ENCODE measurements at regions not wholly inside any gene's neighbourhood (a gene's known extent, or its start where the extent isn't known, plus 50 kb on each side); places are given as distances from the start of the nearest gene placed in this dataset.

DNA sequence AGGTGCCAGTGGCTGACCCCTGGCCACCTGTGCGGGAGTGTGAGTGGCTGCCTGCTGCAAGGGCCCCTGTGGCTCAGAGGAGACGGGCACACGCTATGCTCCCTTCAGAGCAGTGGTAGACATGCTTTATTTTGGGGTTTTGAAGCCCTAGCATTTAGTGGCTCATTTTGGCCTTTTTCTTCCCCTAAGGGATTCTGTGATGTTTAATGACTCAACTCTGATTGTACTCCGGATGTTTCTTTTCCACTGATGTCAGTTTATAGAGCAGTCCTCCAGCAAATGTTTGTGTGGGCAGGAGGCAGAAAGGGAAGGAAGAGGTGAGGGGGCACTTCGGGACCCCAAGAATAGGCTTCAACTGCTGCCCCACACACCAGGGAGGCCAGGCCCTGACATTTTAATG lies 288.9 kb upstream of the C2CD4B start:
- Histone ChIP-seq H3K4me2 (ENCODE audit: low read length) (no peak overlapping the region), H3K27ac (ENCODE audit: low read depth, low read length, poor library complexity, severe bottlenecking) (no peak overlapping the region), H3K4me3 (ENCODE audit: low read depth, low read length, poor library complexity, severe bottlenecking) (no peak overlapping the region), H2AFZ (ENCODE audit: low read length) (no peak overlapping the region), H3K79me2 (ENCODE audit: insufficient read depth, low read depth, low read length) (no peaks in the 10 kb centered on the region), H3K36me3 (ENCODE audit: insufficient read depth, low read length) (no peaks in the 10 kb centered on the region), H3K9me3 (ENCODE audit: low read length) (no peaks in the 10 kb centered on the region), H4K20me1 (ENCODE audit: insufficient read depth, low read length) (no peaks in the 10 kb centered on the region), H3K4me1 (ENCODE audit: insufficient read depth, low read length, poor library complexity, severe bottlenecking) (no peaks in the 10 kb centered on the region), H3K9me2 (ENCODE audit: insufficient read depth, low read length) (no peaks in the 10 kb centered on the region)
- ChIA-PET POLR2A (no interaction called here), CTCF (ENCODE audit: unreplicated experiment) (no interaction called here)
- TF ChIP-seq, protein P1, sequence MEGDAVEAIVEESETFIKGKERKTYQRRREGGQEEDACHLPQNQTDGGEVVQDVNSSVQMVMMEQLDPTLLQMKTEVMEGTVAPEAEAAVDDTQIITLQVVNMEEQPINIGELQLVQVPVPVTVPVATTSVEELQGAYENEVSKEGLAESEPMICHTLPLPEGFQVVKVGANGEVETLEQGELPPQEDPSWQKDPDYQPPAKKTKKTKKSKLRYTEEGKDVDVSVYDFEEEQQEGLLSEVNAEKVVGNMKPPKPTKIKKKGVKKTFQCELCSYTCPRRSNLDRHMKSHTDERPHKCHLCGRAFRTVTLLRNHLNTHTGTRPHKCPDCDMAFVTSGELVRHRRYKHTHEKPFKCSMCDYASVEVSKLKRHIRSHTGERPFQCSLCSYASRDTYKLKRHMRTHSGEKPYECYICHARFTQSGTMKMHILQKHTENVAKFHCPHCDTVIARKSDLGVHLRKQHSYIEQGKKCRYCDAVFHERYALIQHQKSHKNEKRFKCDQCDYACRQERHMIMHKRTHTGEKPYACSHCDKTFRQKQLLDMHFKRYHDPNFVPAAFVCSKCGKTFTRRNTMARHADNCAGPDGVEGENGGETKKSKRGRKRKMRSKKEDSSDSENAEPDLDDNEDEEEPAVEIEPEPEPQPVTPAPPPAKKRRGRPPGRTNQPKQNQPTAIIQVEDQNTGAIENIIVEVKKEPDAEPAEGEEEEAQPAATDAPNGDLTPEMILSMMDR (conservative IDR thresholded peaks at IDR 0.05; ENCODE audit: low read length) = no peak
- no peak for TF ChIP-seq EZH2phosphoT487 (IDR thresholded peaks at IDR 0.05; ENCODE audit: borderline replicate concordance, low read depth, low read length)
- DNase-seq (ENCODE audit: low spot score) = no peak
- intact Hi-C loops (cut with micrococcal nuclease; ENCODE audit: unreplicated experiment) = no loop called here
- no TSS peak for BruUV-seq (replicated peaks)

DNA sequence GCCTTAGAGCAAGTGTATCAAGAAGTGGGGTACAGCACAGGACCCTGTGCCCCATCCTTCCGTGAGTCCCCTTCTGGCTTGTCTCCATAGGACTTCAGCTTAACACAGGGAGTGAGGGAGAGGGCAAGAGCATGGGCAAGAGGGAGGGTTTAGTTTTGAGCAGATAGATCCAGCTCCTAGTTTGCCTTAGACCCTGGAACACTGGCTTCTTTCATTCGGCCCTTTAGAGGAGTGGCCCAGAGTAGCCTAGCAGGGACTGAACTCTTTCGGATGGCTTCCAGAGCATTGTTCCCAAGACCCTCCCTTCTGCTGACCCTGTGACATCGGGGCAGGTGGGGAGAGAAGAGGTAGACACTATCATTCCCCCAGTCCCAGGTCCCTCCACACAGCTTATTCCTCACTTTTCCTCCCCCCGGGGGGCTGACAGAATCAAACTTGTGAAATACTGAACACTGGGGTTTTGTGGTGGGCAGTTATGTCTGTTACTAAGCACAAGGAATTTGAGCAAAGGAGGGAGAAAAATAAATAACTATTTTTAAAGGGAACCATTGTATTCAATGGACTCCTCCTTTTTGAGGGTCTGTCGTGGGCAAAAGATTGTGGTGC lies 289.6 kb upstream of the C2CD4B start:
- intact Hi-C loops (cut with micrococcal nuclease; ENCODE audit: unreplicated experiment) = no loop called here
- Histone ChIP-seq H3K9me3 (ENCODE audit: low read length) (no peaks in the 10 kb centered on the region), H3K9me2 (ENCODE audit: insufficient read depth, low read length) (no peaks in the 10 kb centered on the region), H4K20me1 (ENCODE audit: insufficient read depth, low read length) (no peaks in the 10 kb centered on the region; the same call in 1 of the 2 replicates), H3K4me3 (ENCODE audit: low read depth, low read length, poor library complexity, severe bottlenecking) (no peak overlapping the region), H2AFZ (ENCODE audit: low read length) (no peak overlapping the region), H3K27ac (ENCODE audit: low read depth, low read length, poor library complexity, severe bottlenecking) (no peak overlapping the region), H3K4me1 (ENCODE audit: insufficient read depth, low read length, poor library complexity, severe bottlenecking) (no peaks in the 10 kb centered on the region), H3K79me2 (ENCODE audit: insufficient read depth, low read depth, low read length) (no peaks in the 10 kb centered on the region), H3K4me2 (ENCODE audit: low read length) (no peak overlapping the region), H3K36me3 (ENCODE audit: insufficient read depth, low read length) (no peaks in the 10 kb centered on the region)
- POLR2A ChIA-PET = no interaction called here
- CTCF ChIA-PET (ENCODE audit: unreplicated experiment) = no interaction called here
- no peak for TF ChIP-seq EZH2phosphoT487 (IDR thresholded peaks at IDR 0.05; ENCODE audit: borderline replicate concordance, low read depth, low read length)
- TF ChIP-seq, protein P1 (conservative IDR thresholded peaks at IDR 0.05; ENCODE audit: low read length) = no peak
- BruUV-seq (replicated peaks) = no TSS peak
- no peak for DNase-seq (ENCODE audit: low spot score)

DNA sequence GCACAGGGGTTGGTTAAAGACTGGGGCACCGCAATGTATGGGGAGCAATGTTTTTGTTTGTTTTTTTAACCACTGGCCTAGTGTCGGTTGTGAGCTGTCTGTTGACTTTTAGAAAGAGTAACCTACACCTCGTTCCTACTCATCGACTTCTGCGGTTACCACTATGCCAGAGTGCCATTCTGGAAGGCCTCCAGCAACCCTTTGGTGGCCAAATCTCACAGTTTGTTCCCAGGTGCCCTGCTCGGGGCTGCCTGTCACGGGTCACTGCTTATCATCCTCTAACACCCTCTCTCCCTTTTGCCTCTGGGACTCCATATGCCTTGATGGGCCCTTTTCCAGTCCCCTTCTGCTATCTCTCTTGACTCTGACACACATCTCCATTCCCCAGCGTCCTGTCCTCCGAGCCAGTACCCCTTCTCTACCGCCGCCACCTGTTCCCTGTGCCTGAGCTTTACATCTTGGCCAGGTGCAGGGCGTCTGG lies 290.4 kb upstream of the C2CD4B start:
- TF ChIP-seq, protein P1 (conservative IDR thresholded peaks at IDR 0.05; ENCODE audit: low read length) = no peak
- no peak for TF ChIP-seq EZH2phosphoT487 (IDR thresholded peaks at IDR 0.05; ENCODE audit: borderline replicate concordance, low read depth, low read length)
- Histone ChIP-seq H3K27ac (ENCODE audit: low read depth, low read length, poor library complexity, severe bottlenecking) (no peak overlapping the region), H3K4me3 (ENCODE audit: low read depth, low read length, poor library complexity, severe bottlenecking) (no peak overlapping the region), H4K20me1 (ENCODE audit: insufficient read depth, low read length) (no peaks in the 10 kb centered on the region; the same call in 1 of the 2 replicates), H3K4me2 (ENCODE audit: low read length) (no peak overlapping the region), H3K36me3 (ENCODE audit: insufficient read depth, low read length) (no peaks in the 10 kb centered on the region), H3K9me2 (ENCODE audit: insufficient read depth, low read length) (no peaks in the 10 kb centered on the region), H3K79me2 (ENCODE audit: insufficient read depth, low read depth, low read length) (no peaks in the 10 kb centered on the region), H3K9me3 (ENCODE audit: low read length) (no peaks in the 10 kb centered on the region), H2AFZ (ENCODE audit: low read length) (no peak overlapping the region), H3K4me1 (ENCODE audit: insufficient read depth, low read length, poor library complexity, severe bottlenecking) (no peaks in the 10 kb centered on the region)
- intact Hi-C loops (cut with micrococcal nuclease; ENCODE audit: unreplicated experiment) = no loop called here
- DNase-seq (ENCODE audit: low spot score) = no peak
- no TSS peak for BruUV-seq (replicated peaks)
- CTCF ChIA-PET (ENCODE audit: unreplicated experiment) = no interaction called here
- POLR2A ChIA-PET = no interaction called here
